ENCODE measurements at regions not wholly inside any gene's neighbourhood (a gene's known extent, or its start where the extent isn't known, plus 50 kb on each side); places are given as distances from the start of the nearest gene placed in this dataset.
"Not testable (repeated sequence)": the region's sequence is repeated elsewhere in the genome, so short reads cannot be mapped to it uniquely, and the experiment has no call there.

GRCh38 chr1:120276710-120277109, 100.4 kb upstream of the SEC22B start:
- H3K4me3 ChIP-seq (ENCODE audit: low read length); H4K8ac ChIP-seq (ENCODE audit: low read depth, low read length); H3K27me3 ChIP-seq (ENCODE audit: insufficient read depth, low read length, poor library complexity); H3K36me3 ChIP-seq (ENCODE audit: control insufficient read depth, insufficient read depth, low read length); H3K79me2 ChIP-seq (ENCODE audit: control insufficient read depth, insufficient read depth, low read length); H3K79me1 ChIP-seq (ENCODE audit: low read length); H3K18ac ChIP-seq (ENCODE audit: low read length); H3K4me1 ChIP-seq (ENCODE audit: control insufficient read depth, low read depth, low read length); H2BK120ac ChIP-seq (ENCODE audit: low read depth, low read length); H3K4ac ChIP-seq (ENCODE audit: low read depth, low read length); H3K23ac ChIP-seq (ENCODE audit: low read length); H4K5ac ChIP-seq (ENCODE audit: low read length); DNase-seq; H3K4me2 ChIP-seq (ENCODE audit: low read length); H3K56ac ChIP-seq (ENCODE audit: low read length); H2BK5ac ChIP-seq (ENCODE audit: low read length); H3K27ac ChIP-seq (ENCODE audit: low read depth, low read length); H2BK15ac ChIP-seq (replicated peaks; ENCODE audit: low read depth); H3K9ac ChIP-seq (ENCODE audit: low read length); H2AK5ac ChIP-seq (ENCODE audit: low read length): not testable (repeated sequence)
- WGBS (ENCODE audit: extremely low coverage, insufficient coverage, low lambda C conversion rate) = no CpG with 5 or more reads among the region's 5 CpGs

- not testable (repeated sequence) for H3K9ac ChIP-seq (ENCODE audit: low read length); H3K4me2 ChIP-seq (ENCODE audit: low read length); H2AK5ac ChIP-seq (ENCODE audit: low read length); H4K8ac ChIP-seq (ENCODE audit: low read depth, low read length); H4K5ac ChIP-seq (ENCODE audit: low read length); H3K4me1 ChIP-seq (ENCODE audit: control insufficient read depth, low read depth, low read length); H3K23ac ChIP-seq (ENCODE audit: low read length); H3K36me3 ChIP-seq (ENCODE audit: control insufficient read depth, insufficient read depth, low read length); H3K79me1 ChIP-seq (ENCODE audit: low read length); H3K27ac ChIP-seq (ENCODE audit: low read depth, low read length); H3K56ac ChIP-seq (ENCODE audit: low read length); H3K4ac ChIP-seq (ENCODE audit: low read depth, low read length); H3K18ac ChIP-seq (ENCODE audit: low read length); H3K27me3 ChIP-seq (ENCODE audit: insufficient read depth, low read length, poor library complexity); H2BK5ac ChIP-seq (ENCODE audit: low read length); H2BK120ac ChIP-seq (ENCODE audit: low read depth, low read length); H3K79me2 ChIP-seq (ENCODE audit: control insufficient read depth, insufficient read depth, low read length); H3K4me3 ChIP-seq (ENCODE audit: low read length); H2BK15ac ChIP-seq (replicated peaks; ENCODE audit: low read depth); DNase-seq
- no CpG with 5 or more reads among the region's 3 CpGs for WGBS (ENCODE audit: extremely low coverage, insufficient coverage, low lambda C conversion rate)
Observed at GRCh38 chr1:120274438-120274837, 98.1 kb upstream of the SEC22B start.

DNA sequence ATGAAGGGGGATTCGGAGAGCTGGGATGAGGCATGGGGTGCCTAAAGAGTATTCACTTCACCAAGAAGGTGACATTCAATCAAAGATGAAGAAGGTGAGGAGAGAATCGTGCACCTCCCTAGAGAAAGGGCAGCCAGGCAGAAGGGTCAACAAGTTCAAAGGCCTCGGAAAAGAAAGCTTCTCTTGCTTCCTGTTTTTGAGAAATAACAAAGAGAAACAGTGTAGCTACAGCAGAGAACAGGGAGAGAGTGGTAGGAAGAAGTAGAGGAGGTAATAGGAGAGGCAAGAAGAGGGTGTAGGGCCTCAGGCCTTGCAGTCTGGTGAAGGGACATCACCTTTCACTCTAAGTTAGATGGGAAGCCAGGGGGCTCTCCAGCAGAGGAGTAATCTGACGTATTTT, 97.0 kb upstream of the SEC22B start:
- not testable (repeated sequence) for H3K23ac ChIP-seq (ENCODE audit: low read length); H3K27me3 ChIP-seq (ENCODE audit: insufficient read depth, low read length, poor library complexity); DNase-seq; H3K4me3 ChIP-seq (ENCODE audit: low read length); H2BK120ac ChIP-seq (ENCODE audit: low read depth, low read length); H3K4me2 ChIP-seq (ENCODE audit: low read length); H3K79me1 ChIP-seq (ENCODE audit: low read length); H2AK5ac ChIP-seq (ENCODE audit: low read length); H3K4ac ChIP-seq (ENCODE audit: low read depth, low read length); H2BK5ac ChIP-seq (ENCODE audit: low read length); H3K9ac ChIP-seq (ENCODE audit: low read length); H3K56ac ChIP-seq (ENCODE audit: low read length); H2BK15ac ChIP-seq (replicated peaks; ENCODE audit: low read depth); H3K27ac ChIP-seq (ENCODE audit: low read depth, low read length); H3K18ac ChIP-seq (ENCODE audit: low read length); H3K36me3 ChIP-seq (ENCODE audit: control insufficient read depth, insufficient read depth, low read length); H4K8ac ChIP-seq (ENCODE audit: low read depth, low read length); H3K79me2 ChIP-seq (ENCODE audit: control insufficient read depth, insufficient read depth, low read length); H4K5ac ChIP-seq (ENCODE audit: low read length); H3K4me1 ChIP-seq (ENCODE audit: control insufficient read depth, low read depth, low read length)
- no CpG with 5 or more reads among the region's 4 CpGs for WGBS (ENCODE audit: extremely low coverage, insufficient coverage, low lambda C conversion rate)

DNA sequence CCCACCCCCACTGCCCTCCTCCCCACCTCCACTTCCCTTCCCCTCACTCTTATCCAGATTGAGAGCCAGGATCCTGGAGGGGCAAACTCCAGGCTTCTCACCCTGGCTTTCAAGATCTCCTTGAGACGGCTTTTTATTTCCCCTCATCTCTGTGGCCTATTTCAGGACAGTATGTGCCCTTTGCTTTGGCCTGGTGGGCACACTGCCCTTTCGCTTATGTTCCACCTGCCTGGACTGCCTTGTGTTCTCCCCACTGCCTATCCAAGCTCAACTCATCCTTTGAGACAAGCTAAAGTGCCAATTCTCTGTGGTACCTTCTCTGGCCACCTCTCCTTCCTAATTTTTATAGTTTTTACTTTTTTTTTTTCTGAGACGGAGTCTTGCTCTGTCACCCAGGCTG, 95.9 kb upstream of the SEC22B start:
- H2BK15ac ChIP-seq (replicated peaks; ENCODE audit: low read depth); H4K8ac ChIP-seq (ENCODE audit: low read depth, low read length); H2BK5ac ChIP-seq (ENCODE audit: low read length); H3K18ac ChIP-seq (ENCODE audit: low read length); DNase-seq; H3K79me1 ChIP-seq (ENCODE audit: low read length); H3K23ac ChIP-seq (ENCODE audit: low read length); H2BK120ac ChIP-seq (ENCODE audit: low read depth, low read length); H3K4ac ChIP-seq (ENCODE audit: low read depth, low read length); H3K4me3 ChIP-seq (ENCODE audit: low read length); H2AK5ac ChIP-seq (ENCODE audit: low read length); H3K27me3 ChIP-seq (ENCODE audit: insufficient read depth, low read length, poor library complexity); H3K4me2 ChIP-seq (ENCODE audit: low read length); H3K56ac ChIP-seq (ENCODE audit: low read length); H4K5ac ChIP-seq (ENCODE audit: low read length); H3K79me2 ChIP-seq (ENCODE audit: control insufficient read depth, insufficient read depth, low read length); H3K4me1 ChIP-seq (ENCODE audit: control insufficient read depth, low read depth, low read length); H3K27ac ChIP-seq (ENCODE audit: low read depth, low read length); H3K36me3 ChIP-seq (ENCODE audit: control insufficient read depth, insufficient read depth, low read length); H3K9ac ChIP-seq (ENCODE audit: low read length): not testable (repeated sequence)
- no CpG with 5 or more reads among the region's 3 CpGs for WGBS (ENCODE audit: extremely low coverage, insufficient coverage, low lambda C conversion rate)

- DNase-seq; H2BK15ac ChIP-seq (replicated peaks; ENCODE audit: low read depth); H4K5ac ChIP-seq (ENCODE audit: low read length); H3K4me2 ChIP-seq (ENCODE audit: low read length); H3K18ac ChIP-seq (ENCODE audit: low read length); H3K23ac ChIP-seq (ENCODE audit: low read length); H3K4me3 ChIP-seq (ENCODE audit: low read length); H3K56ac ChIP-seq (ENCODE audit: low read length); H3K36me3 ChIP-seq (ENCODE audit: control insufficient read depth, insufficient read depth, low read length); H4K8ac ChIP-seq (ENCODE audit: low read depth, low read length); H2BK120ac ChIP-seq (ENCODE audit: low read depth, low read length); H2AK5ac ChIP-seq (ENCODE audit: low read length); H3K27me3 ChIP-seq (ENCODE audit: insufficient read depth, low read length, poor library complexity); H3K27ac ChIP-seq (ENCODE audit: low read depth, low read length); H2BK5ac ChIP-seq (ENCODE audit: low read length); H3K79me2 ChIP-seq (ENCODE audit: control insufficient read depth, insufficient read depth, low read length); H3K79me1 ChIP-seq (ENCODE audit: low read length); H3K9ac ChIP-seq (ENCODE audit: low read length); H3K4ac ChIP-seq (ENCODE audit: low read depth, low read length); H3K4me1 ChIP-seq (ENCODE audit: control insufficient read depth, low read depth, low read length): not testable (repeated sequence)
- WGBS (ENCODE audit: extremely low coverage, insufficient coverage, low lambda C conversion rate) = no CpG with 5 or more reads among the region's 5 CpGs
Observed at GRCh38 chr1:120271561-120272221, 95.4 kb upstream of the SEC22B start.

GRCh38 chr1:120267894-120268551, 91.7 kb upstream of the SEC22B start:
- H3K4me1 ChIP-seq (ENCODE audit: control insufficient read depth, low read depth, low read length); H3K18ac ChIP-seq (ENCODE audit: low read length); H3K4me3 ChIP-seq (ENCODE audit: low read length); H2BK120ac ChIP-seq (ENCODE audit: low read depth, low read length); H3K79me2 ChIP-seq (ENCODE audit: control insufficient read depth, insufficient read depth, low read length); H3K23ac ChIP-seq (ENCODE audit: low read length); H2AK5ac ChIP-seq (ENCODE audit: low read length); H4K5ac ChIP-seq (ENCODE audit: low read length); H3K4me2 ChIP-seq (ENCODE audit: low read length); H3K27me3 ChIP-seq (ENCODE audit: insufficient read depth, low read length, poor library complexity); H2BK15ac ChIP-seq (replicated peaks; ENCODE audit: low read depth); H3K36me3 ChIP-seq (ENCODE audit: control insufficient read depth, insufficient read depth, low read length); H3K4ac ChIP-seq (ENCODE audit: low read depth, low read length); H3K79me1 ChIP-seq (ENCODE audit: low read length); H4K8ac ChIP-seq (ENCODE audit: low read depth, low read length); H2BK5ac ChIP-seq (ENCODE audit: low read length); DNase-seq; H3K9ac ChIP-seq (ENCODE audit: low read length); H3K56ac ChIP-seq (ENCODE audit: low read length); H3K27ac ChIP-seq (ENCODE audit: low read depth, low read length): not testable (repeated sequence)
- WGBS (ENCODE audit: extremely low coverage, insufficient coverage, low lambda C conversion rate) = no CpG with 5 or more reads among the region's 1 CpG
